Ishikawa (cell line): ENCODE measurements at regions not wholly inside any gene's neighbourhood (a gene's known extent, or its start where the extent isn't known, plus 50 kb on each side); places are given as distances from the start of the nearest gene placed in this dataset.
A peak's percentile ranks its signal among the peaks of the same experiment; 100 is the strongest.

ENCODE experiments used
- CEBPB ChIP-seq: IDR thresholded peaks from 2 replicates; pipeline ENCODE4 v1.6.1; 2012
- CREB1 ChIP-seq: IDR thresholded peaks from 2 replicates; pipeline ENCODE4 v1.6.1; 2012; ENCODE audit warnings: low read depth
- EGR1 ChIP-seq: IDR thresholded peaks from 2 replicates; pipeline ENCODE4 v1.6.1; 2012
- EP300 ChIP-seq: IDR thresholded peaks from 2 replicates; pipeline ENCODE4 v1.6.1; 2012; ENCODE audit warnings: borderline replicate concordance
- FOXM1 ChIP-seq: IDR thresholded peaks from 2 replicates; pipeline ENCODE4 v1.6.1; 2012; ENCODE audit warnings: low read depth, borderline replicate concordance
- MAX ChIP-seq: IDR thresholded peaks from 2 replicates; pipeline ENCODE4 v1.6.1; 2012
- NFIC ChIP-seq: IDR thresholded peaks from 2 replicates; pipeline ENCODE4 v1.6.1; 2012
- RAD21 ChIP-seq: IDR thresholded peaks from 2 replicates; pipeline ENCODE4 v1.6.1; 2012; ENCODE audit warnings: low read depth
- REST ChIP-seq: IDR thresholded peaks from 2 replicates; pipeline ENCODE4 v1.6.1; 2012; ENCODE audit warnings: low read depth, mild to moderate bottlenecking
- TAF1 ChIP-seq: IDR thresholded peaks from 2 replicates; pipeline ENCODE4 v1.6.1; 2012; ENCODE audit warnings: low read depth, mild to moderate bottlenecking
- TCF12 ChIP-seq: IDR thresholded peaks from 2 replicates; pipeline ENCODE4 v1.6.1; 2012; ENCODE audit warnings: low read depth
- TEAD4 ChIP-seq: IDR thresholded peaks from 2 replicates; pipeline ENCODE4 v1.6.1; 2012
- USF1 ChIP-seq: IDR thresholded peaks from 2 replicates; pipeline ENCODE4 v1.6.1; 2012
- YY1 ChIP-seq: IDR thresholded peaks from 2 replicates; pipeline ENCODE4 v1.6.1; 2012; ENCODE audit warnings: low read depth
- ZBTB7A ChIP-seq: IDR thresholded peaks from 2 replicates; pipeline ENCODE4 v1.6.1; 2012; ENCODE audit warnings: low read depth

- no peak for TF ChIP-seq ZBTB7A
- no peak for TF ChIP-seq CREB1
- no peak for TF ChIP-seq TEAD4
- no peak for TF ChIP-seq EP300
- peak; percentile 45 for TF ChIP-seq RAD21
- no peak for TF ChIP-seq YY1
Observed at GRCh38 chr9:31916591-31917241, 467.7 kb upstream of the ACO1 start.

- TF ChIP-seq RAD21 (no peak), USF1 (no peak), ZBTB7A (no peak), TCF12 (no peak), REST (no peak), CEBPB (no peak), EGR1 (no peak), TEAD4 (no peak), NFIC (no peak), YY1 (no peak), MAX (no peak), FOXM1 (no peak)
Observed at GRCh38 chr9:31950756-31951155, 433.7 kb upstream of the ACO1 start.

- TF ChIP-seq FOXM1 (no peak), TEAD4 (no peak), ZBTB7A (no peak), EGR1 (no peak), REST (no peak), TAF1 (no peak), NFIC (no peak), CEBPB (no peak), USF1 (no peak), RAD21 (no peak), CREB1 (no peak), YY1 (no peak), TCF12 (no peak), MAX (no peak), EP300 (no peak)
Observed at GRCh38 chr9:31958572-31958971, 425.9 kb upstream of the ACO1 start.

GRCh38 chr9:31969552-31969951, 414.9 kb upstream of the ACO1 start:
- TF ChIP-seq EGR1 (no peak), TEAD4 (no peak), TCF12 (no peak), NFIC (no peak), YY1 (no peak), MAX (no peak), CREB1 (no peak), EP300 (no peak), TAF1 (no peak), REST (no peak), FOXM1 (no peak), CEBPB (no peak), USF1 (no peak), RAD21 (no peak), ZBTB7A (no peak)
